Renal cortical epithelial cell (primary cell): ENCODE measurements at regions not wholly inside any gene's neighbourhood (a gene's known extent, or its start where the extent isn't known, plus 50 kb on each side); places are given as distances from the start of the nearest gene placed in this dataset.

Source experiments
- DNase-seq: peaks from one replicate; pipeline ENCODE4 v3.0.0-alpha.2; 2011; ENCODE audit warnings: low read depth

GRCh38 chr5:86780018-86780417, 162.3 kb downstream of the COX7C start:
- DNase-seq, result no peak

GRCh38 chr5:86786955-86787354, 169.2 kb downstream of the COX7C start:
- DNase-seq, result no peak

GRCh38 chr5:86795659-86796058, 177.9 kb downstream of the COX7C start:
- no peak for DNase-seq

GRCh38 chr5:86797677-86798076, 179.9 kb downstream of the COX7C start:
- peak; percentile 11 for DNase-seq

- peak; percentile 92 for DNase-seq
These were observed 188.5 kb downstream of the COX7C start for GRCh38 chr5:86806206-86806605.

GRCh38 chr5:86807046-86808031, 189.6 kb downstream of the COX7C start:
- DNase-seq, result no peak

- DNase-seq, result no peak
These were observed 196.6 kb downstream of the COX7C start for GRCh38 chr5:86814315-86814714.

GRCh38 chr5:86814907-86815306, 197.2 kb downstream of the COX7C start:
- DNase-seq, result no peak

GRCh38 chr5:86824637-86825036, 206.9 kb downstream of the COX7C start:
- no peak for DNase-seq

GRCh38 chr5:86831128-86831527, 213.4 kb downstream of the COX7C start:
- no peak for DNase-seq

- DNase-seq, result no peak
These were observed 216.1 kb downstream of the COX7C start for GRCh38 chr5:86833868-86834267.

GRCh38 chr5:86837610-86838009, 219.9 kb downstream of the COX7C start:
- no peak for DNase-seq

GRCh38 chr5:86838083-86838482, 220.3 kb downstream of the COX7C start:
- no peak for DNase-seq

GRCh38 chr5:86841000-86841644, 223.4 kb downstream of the COX7C start:
- no peak for DNase-seq

- no peak for DNase-seq
These were observed 240.7 kb downstream of the COX7C start for GRCh38 chr5:86858442-86858841.

- peak; percentile 41 for DNase-seq
These were observed 243.8 kb downstream of the COX7C start for GRCh38 chr5:86861512-86861911.

- DNase-seq, result no peak
These were observed 244.4 kb downstream of the COX7C start for GRCh38 chr5:86862093-86862492.

- no peak for DNase-seq
These were observed 246.3 kb downstream of the COX7C start for GRCh38 chr5:86864051-86864450.

- DNase-seq, result no peak
These were observed 247.6 kb downstream of the COX7C start for GRCh38 chr5:86865256-86865785.

- no peak for DNase-seq
These were observed 248.3 kb downstream of the COX7C start for GRCh38 chr5:86866036-86866435.

GRCh38 chr5:86869268-86869667, 251.5 kb downstream of the COX7C start:
- DNase-seq, result no peak

- DNase-seq, result no peak
These were observed 257.8 kb downstream of the COX7C start for GRCh38 chr5:86875539-86875938.

- no peak for DNase-seq
These were observed 260.5 kb downstream of the COX7C start for GRCh38 chr5:86878250-86878649.
